ENCODE measurements at regions not wholly inside any gene's neighbourhood (a gene's known extent, or its start where the extent isn't known, plus 50 kb on each side); places are given as distances from the start of the nearest gene placed in this dataset.

DNA sequence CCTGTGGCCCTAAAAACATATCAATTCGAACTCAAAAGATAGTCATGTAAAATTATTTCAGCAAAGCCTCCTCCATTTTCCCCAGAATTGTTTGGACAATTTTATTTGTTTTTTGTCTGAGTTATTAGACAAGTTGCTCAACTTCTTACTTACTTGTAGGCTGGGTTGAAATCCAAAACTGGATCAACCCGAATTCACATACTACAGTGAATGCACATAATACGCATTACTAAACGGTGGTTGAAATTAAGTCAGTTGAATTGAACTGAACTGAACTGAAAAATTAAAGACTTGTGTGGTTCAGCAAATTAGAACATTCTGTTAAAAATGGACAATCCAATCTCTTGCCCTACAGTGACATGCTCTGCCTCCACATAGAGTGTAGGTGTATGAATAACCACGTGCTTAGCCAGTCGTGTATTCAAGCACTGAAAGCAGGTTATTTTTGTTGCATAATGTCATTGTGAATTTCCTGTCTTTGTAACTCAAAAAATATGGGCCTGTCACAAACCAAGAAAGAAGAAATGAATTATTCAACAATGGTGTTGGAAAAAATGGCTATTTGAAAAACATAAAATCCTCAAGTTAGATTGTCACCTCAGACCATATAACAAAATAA, 441.0 kb downstream of the TXNL1 start:
- TF ChIP-seq, protein P1, sequence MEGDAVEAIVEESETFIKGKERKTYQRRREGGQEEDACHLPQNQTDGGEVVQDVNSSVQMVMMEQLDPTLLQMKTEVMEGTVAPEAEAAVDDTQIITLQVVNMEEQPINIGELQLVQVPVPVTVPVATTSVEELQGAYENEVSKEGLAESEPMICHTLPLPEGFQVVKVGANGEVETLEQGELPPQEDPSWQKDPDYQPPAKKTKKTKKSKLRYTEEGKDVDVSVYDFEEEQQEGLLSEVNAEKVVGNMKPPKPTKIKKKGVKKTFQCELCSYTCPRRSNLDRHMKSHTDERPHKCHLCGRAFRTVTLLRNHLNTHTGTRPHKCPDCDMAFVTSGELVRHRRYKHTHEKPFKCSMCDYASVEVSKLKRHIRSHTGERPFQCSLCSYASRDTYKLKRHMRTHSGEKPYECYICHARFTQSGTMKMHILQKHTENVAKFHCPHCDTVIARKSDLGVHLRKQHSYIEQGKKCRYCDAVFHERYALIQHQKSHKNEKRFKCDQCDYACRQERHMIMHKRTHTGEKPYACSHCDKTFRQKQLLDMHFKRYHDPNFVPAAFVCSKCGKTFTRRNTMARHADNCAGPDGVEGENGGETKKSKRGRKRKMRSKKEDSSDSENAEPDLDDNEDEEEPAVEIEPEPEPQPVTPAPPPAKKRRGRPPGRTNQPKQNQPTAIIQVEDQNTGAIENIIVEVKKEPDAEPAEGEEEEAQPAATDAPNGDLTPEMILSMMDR (IDR thresholded peaks at IDR 0.05), result no peak
- no peak overlapping the region for H3K27ac ChIP-seq
- no peak for DNase-seq (ENCODE audit: low spot score)
- no peak overlapping the region for H3K4me3 ChIP-seq

DNA sequence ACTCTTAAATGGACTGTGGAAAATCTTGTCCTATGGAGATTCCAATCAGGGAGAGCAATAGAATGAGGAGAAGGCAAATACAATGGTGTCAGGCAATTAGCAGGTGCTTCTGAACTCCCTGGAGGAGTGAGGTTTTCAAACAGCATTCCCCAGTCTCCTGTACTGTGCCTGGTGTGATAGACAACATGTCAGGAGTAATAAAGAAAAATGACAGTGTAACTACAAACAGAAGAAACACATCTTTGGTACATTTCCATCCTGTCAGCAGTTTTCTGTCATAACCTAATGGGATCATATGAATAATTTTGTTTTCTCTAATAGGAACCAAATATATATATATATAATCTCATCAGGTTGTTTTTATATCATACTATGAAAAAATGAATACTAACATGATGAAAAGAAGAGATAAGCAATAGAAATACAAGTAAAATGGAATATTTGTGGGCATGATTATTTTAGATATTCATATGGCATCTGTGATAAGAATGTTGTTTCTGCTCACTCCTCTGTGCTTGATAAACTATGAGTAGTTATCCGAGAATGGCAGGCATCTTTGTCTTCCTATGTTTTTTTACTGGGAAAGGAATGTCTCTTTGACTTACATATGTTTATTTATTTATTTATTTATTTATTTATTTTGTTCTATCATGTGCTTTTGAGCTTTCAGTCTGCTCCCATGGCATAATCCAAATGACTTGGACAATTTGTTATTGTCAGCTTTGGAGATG, 441.7 kb downstream of the TXNL1 start:
- DNase-seq (ENCODE audit: low spot score), result no peak
- Histone ChIP-seq H3K27ac (no peak overlapping the region), H3K4me3 (no peak overlapping the region)
- TF ChIP-seq, protein P1 (IDR thresholded peaks at IDR 0.05), result no peak

DNA sequence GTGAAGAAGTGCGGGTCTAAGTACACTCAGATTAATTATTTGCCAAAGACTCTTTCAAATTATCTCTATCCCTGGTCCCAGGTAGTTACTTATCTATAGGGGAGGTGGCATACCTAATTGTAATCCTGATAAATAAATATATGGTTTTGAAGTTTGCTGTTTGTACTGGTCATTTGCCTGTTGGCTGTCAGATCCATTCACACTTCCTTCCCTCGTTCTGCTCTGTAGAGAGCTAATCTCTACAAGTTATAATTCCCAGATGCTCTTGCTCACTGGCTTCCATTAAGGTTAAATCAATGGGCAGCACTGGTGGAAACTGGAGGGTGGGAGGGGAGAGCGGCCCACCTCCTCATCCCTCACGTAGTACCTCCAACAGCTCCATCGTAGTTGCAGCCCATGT, 447.1 kb downstream of the TXNL1 start:
- no peak for DNase-seq (ENCODE audit: low spot score)
- TF ChIP-seq, protein P1 (IDR thresholded peaks at IDR 0.05), result no peak
- no peak overlapping the region for H3K27ac ChIP-seq
- no peak overlapping the region for H3K4me3 ChIP-seq

DNA sequence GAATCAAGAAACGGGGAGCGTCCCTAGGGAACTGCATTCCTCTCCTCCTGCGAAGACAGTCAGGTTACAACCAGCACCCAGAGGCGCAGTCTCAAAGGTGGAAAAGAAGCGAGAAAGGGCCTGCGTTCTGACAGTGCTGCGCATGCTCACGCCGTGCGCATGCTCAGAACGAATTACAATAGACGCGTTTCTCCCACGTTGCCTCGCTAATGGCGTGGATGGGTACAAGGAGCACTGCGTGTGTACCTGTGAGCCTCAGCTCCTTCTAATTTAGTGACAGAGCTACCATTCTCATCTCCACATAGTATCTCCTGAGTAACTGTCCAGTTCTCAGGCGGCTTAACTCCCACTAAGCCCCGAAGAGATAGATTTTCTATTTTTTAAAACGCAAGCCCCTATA, 448.8 kb downstream of the TXNL1 start:
- no peak overlapping the region for H3K4me3 ChIP-seq
- no peak for DNase-seq (ENCODE audit: low spot score)
- TF ChIP-seq, protein P1 (IDR thresholded peaks at IDR 0.05), result no peak
- no peak overlapping the region for H3K27ac ChIP-seq

DNA sequence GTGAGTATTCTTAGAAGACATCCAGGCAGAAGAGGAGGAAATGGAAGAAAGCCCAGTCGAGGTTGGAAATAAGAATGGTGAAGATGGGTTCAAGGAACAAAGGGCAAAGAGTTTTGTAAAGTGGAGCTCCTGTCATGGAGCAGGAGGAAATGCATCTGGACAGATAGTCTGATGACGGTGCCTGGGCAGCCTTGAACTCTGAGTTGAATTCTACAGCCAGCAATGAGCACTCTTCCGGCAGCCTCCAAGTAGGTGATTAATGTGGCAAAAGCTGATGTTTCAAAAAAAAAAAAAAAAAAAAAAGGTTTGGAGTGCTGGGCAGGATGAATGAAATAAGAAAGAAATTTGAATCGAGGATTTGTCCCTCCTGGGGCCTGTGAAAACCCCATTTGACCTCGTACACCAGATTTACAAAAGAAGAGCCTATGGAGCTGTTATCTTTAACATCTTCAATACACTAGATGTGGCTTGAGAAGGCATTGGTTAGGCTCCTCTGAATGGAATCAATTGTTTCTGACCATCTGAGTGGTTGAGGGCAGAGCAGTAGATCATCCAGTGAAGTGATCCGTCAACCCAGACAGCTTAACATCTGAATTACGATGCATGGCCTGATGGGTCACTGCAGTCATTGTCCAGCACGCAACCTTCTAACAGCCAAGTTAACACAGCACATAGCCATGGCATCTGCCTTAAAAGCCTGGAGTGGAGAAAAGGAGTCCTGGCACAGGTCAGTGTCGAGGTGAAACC, 449.7 kb downstream of the TXNL1 start:
- DNase-seq (ENCODE audit: low spot score), result no peak
- TF ChIP-seq, protein P1 (IDR thresholded peaks at IDR 0.05), result no peak
- Histone ChIP-seq H3K4me3 (no peak overlapping the region), H3K27ac (no peak overlapping the region)

DNA sequence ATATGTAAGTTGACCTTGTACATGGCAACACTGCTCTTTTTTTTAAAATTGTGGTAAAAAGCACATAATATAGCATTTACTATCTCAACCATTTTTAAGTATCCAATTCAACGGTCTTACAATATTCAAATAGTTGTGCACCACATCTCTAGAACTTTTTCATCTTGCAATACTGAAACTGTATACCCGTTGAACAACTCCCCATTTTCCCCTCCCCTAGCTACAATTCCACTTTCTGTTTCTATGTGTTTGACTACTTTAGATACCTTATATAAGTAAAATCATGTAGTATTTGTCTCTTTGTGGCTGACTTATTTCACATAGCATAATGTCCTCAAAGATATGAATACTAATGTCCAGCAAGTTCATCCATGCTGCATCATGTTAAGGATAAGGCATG, 452.1 kb downstream of the TXNL1 start:
- Histone ChIP-seq H3K27ac (no peak overlapping the region), H3K4me3 (no peak overlapping the region)
- no peak for DNase-seq (ENCODE audit: low spot score)
- TF ChIP-seq, protein P1 (IDR thresholded peaks at IDR 0.05), result no peak
